ENCODE measurements at regions not wholly inside any gene's neighbourhood (a gene's known extent, or its start where the extent isn't known, plus 50 kb on each side); places are given as distances from the start of the nearest gene placed in this dataset.
A peak's percentile ranks its signal among the peaks of the same experiment; 100 is the strongest.

- DNase-seq: no peak
Observed at GRCh38 chr2:175557810-175558377, 376.4 kb upstream of the ATP5MC3 start.

- DNase-seq: no peak
Observed at GRCh38 chr2:175553910-175554309, 372.4 kb upstream of the ATP5MC3 start.

GRCh38 chr2:175552902-175553301, 371.4 kb upstream of the ATP5MC3 start:
- DNase-seq: no peak

- no peak for DNase-seq
Observed at GRCh38 chr2:175540421-175540820, 358.9 kb upstream of the ATP5MC3 start.

- DNase-seq: no peak
Observed at GRCh38 chr2:175539122-175539521, 357.6 kb upstream of the ATP5MC3 start.

GRCh38 chr2:175536059-175536458, 354.5 kb upstream of the ATP5MC3 start:
- DNase-seq: no peak

- DNase-seq: no peak
Observed at GRCh38 chr2:175535631-175536030, 354.1 kb upstream of the ATP5MC3 start.

- DNase-seq: no peak
Observed at GRCh38 chr2:175525975-175526374, 344.5 kb upstream of the ATP5MC3 start.

GRCh38 chr2:175523001-175523400, 341.5 kb upstream of the ATP5MC3 start:
- DNase-seq: no peak

GRCh38 chr2:175518206-175518605, 336.7 kb upstream of the ATP5MC3 start:
- DNase-seq: no peak

GRCh38 chr2:175516555-175516954, 335.0 kb upstream of the ATP5MC3 start:
- DNase-seq: no peak

GRCh38 chr2:175500255-175500654, 318.7 kb upstream of the ATP5MC3 start:
- DNase-seq: no peak

- DNase-seq: no peak
Observed at GRCh38 chr2:175490360-175490791, 308.9 kb upstream of the ATP5MC3 start.

- DNase-seq: peak; percentile 2
Observed at GRCh38 chr2:175478096-175478768, 296.7 kb upstream of the ATP5MC3 start.

- DNase-seq: no peak
Observed at GRCh38 chr2:175476948-175477347, 295.4 kb upstream of the ATP5MC3 start.

GRCh38 chr2:175476374-175476773, 294.9 kb upstream of the ATP5MC3 start:
- no peak for DNase-seq

- DNase-seq: no peak
Observed at GRCh38 chr2:175475130-175475529, 293.6 kb upstream of the ATP5MC3 start.

- no peak for DNase-seq
Observed at GRCh38 chr2:175468431-175469098, 287.1 kb upstream of the ATP5MC3 start.

- DNase-seq: no peak
Observed at GRCh38 chr2:175465101-175465500, 283.6 kb upstream of the ATP5MC3 start.

- no peak for DNase-seq
Observed at GRCh38 chr2:175464311-175464670, 282.8 kb upstream of the ATP5MC3 start.

- DNase-seq: no peak
Observed at GRCh38 chr2:175463589-175464310, 282.2 kb upstream of the ATP5MC3 start.

GRCh38 chr2:175463169-175463568, 281.7 kb upstream of the ATP5MC3 start:
- no peak for DNase-seq

- no peak for DNase-seq
Observed at GRCh38 chr2:175462246-175462645, 280.7 kb upstream of the ATP5MC3 start.

- no peak for DNase-seq
Observed at GRCh38 chr2:175461839-175462238, 280.3 kb upstream of the ATP5MC3 start.
